NOMO-1 (cell line): ENCODE measurements at regions not wholly inside any gene's neighbourhood (a gene's known extent, or its start where the extent isn't known, plus 50 kb on each side); places are given as distances from the start of the nearest gene placed in this dataset.

Experiments
- DNase-seq, 2 experiments: peaks; one replicate each; lab custom pipeline; 2025; ENCODE audit not compliant: unreplicated experiment in 2 of 2; lab: John Stamatoyannopoulos, UW

- no peak for DNase-seq
These were observed 108.1 kb downstream of the GNAT3 start for GRCh38 chr7:80403686-80404241.

- DNase-seq: no peak
These were observed 110.2 kb downstream of the GNAT3 start for GRCh38 chr7:80401708-80402107.

GRCh38 chr7:80393786-80394185 lies 118.1 kb downstream of the GNAT3 start:
- DNase-seq: no peak

- DNase-seq: peak in 1 of 2 experiments; percentile 67
These were observed 119.4 kb downstream of the GNAT3 start for GRCh38 chr7:80392229-80393169.

GRCh38 chr7:80387634-80388193 lies 124.2 kb downstream of the GNAT3 start:
- DNase-seq: no peak

GRCh38 chr7:80386686-80387085 lies 125.2 kb downstream of the GNAT3 start:
- DNase-seq: no peak

- no peak for DNase-seq
These were observed 126.4 kb downstream of the GNAT3 start for GRCh38 chr7:80385508-80385907.

- DNase-seq: no peak
These were observed 130.9 kb downstream of the GNAT3 start for GRCh38 chr7:80380957-80381356.

- no peak for DNase-seq
These were observed 132.6 kb downstream of the GNAT3 start for GRCh38 chr7:80379034-80379982.

GRCh38 chr7:80374321-80374720 lies 137.5 kb downstream of the GNAT3 start:
- no peak for DNase-seq

- no peak for DNase-seq
These were observed 138.3 kb downstream of the GNAT3 start for GRCh38 chr7:80373429-80374032.

GRCh38 chr7:80372415-80372814 lies 139.4 kb downstream of the GNAT3 start:
- no peak for DNase-seq

- no peak for DNase-seq
These were observed 141.3 kb downstream of the GNAT3 start for GRCh38 chr7:80370587-80370986.

- no peak for DNase-seq
These were observed 142.5 kb downstream of the GNAT3 start for GRCh38 chr7:80369321-80369720.

GRCh38 chr7:80362677-80363076 lies 149.2 kb downstream of the GNAT3 start:
- no peak for DNase-seq

GRCh38 chr7:80362010-80362618 lies 149.8 kb downstream of the GNAT3 start:
- DNase-seq: no peak

GRCh38 chr7:80359476-80359875 lies 152.4 kb downstream of the GNAT3 start:
- no peak for DNase-seq

GRCh38 chr7:80359029-80359428 lies 152.8 kb downstream of the GNAT3 start:
- DNase-seq: no peak

- no peak for DNase-seq
These were observed 154.3 kb downstream of the GNAT3 start for GRCh38 chr7:80357530-80357929.

- DNase-seq: no peak
These were observed 161.4 kb downstream of the GNAT3 start for GRCh38 chr7:80350430-80350829.
